Endothelial cell of umbilical vein (primary cell): ENCODE measurements at regions not wholly inside any gene's neighbourhood (a gene's known extent, or its start where the extent isn't known, plus 50 kb on each side); places are given as distances from the start of the nearest gene placed in this dataset.

Experiments used
- BruUV-seq: library from RNA; stranded (reverse); fragments of 400-500 nt; replicated peaks from 2 replicates; lab custom pipeline; 2021; lab: Mats Ljungman, UMichigan
- CTCF ChIA-PET: fragments of 300-600, 350-600 bp; sonication (Branson Sonifier 250); formaldehyde crosslinking; loops from one replicate; lab custom pipeline; 2021; ENCODE audit warnings: antibody characterized with exemption, inconsistent platforms; lab: Charles Lee
- POLR2A ChIA-PET: fragments of 300-600, 350-600 bp; sonication (Branson Sonifier 250); formaldehyde crosslinking; loops from one replicate; lab custom pipeline; 2021; ENCODE audit warnings: antibody characterized with exemption, inconsistent platforms; lab: Charles Lee
- DNase-seq: peaks from one replicate; pipeline ENCODE4 v3.0.0-alpha.2; 2011; ENCODE audit warnings: low read depth, low spot score
- FAIRE-seq: peaks from 2 replicates; lab custom pipeline; 2011; peaks lifted over from hg19 to GRCh38; lab: Jason Lieb, UNC
- H2AFZ ChIP-seq: 2 replicates; pipeline ENCODE4 v1.6.0; 2012; ENCODE audit warnings: low read depth, low read length, control low read depth, inconsistent platforms
- H3K27ac ChIP-seq: 2 replicates; pipeline ENCODE4 v1.5.1; 2011; ENCODE audit warnings: low read depth, mild to moderate bottlenecking, control low read depth, low read length, moderate library complexity; ENCODE audit not compliant: insufficient read depth
- H3K27me3 ChIP-seq, 2 experiments: 2 replicates each; pipeline versions ENCODE4 v1.6.0 to v1.6.1; 2011; ENCODE audit warnings: low read length in 2 of 2, mixed read lengths in 1 of 2; ENCODE audit not compliant: control insufficient read depth in 2 of 2, insufficient read depth in 2 of 2
- H3K36me3 ChIP-seq, 2 experiments: 2 replicates in 1 of 2; 3 replicates in 1 of 2; pipeline ENCODE4 v1.5.1; 2011; ENCODE audit warnings: low read length in 2 of 2, mild to moderate bottlenecking in 1 of 2, moderate library complexity in 1 of 2; ENCODE audit not compliant: control insufficient read depth in 2 of 2, insufficient read depth in 2 of 2; ENCODE audit errors: extremely low read depth in 1 of 2
- H3K4me1 ChIP-seq: 3 replicates; pipeline ENCODE4 v1.5.1; 2011; ENCODE audit warnings: mild to moderate bottlenecking, low read length; ENCODE audit not compliant: control insufficient read depth, insufficient read depth; ENCODE audit errors: extremely low read depth
- H3K4me2 ChIP-seq: 2 replicates; pipeline ENCODE4 v1.6.1; 2011; ENCODE audit warnings: low read length, control low read depth, mixed read lengths; ENCODE audit not compliant: insufficient read depth
- H3K4me3 ChIP-seq, 3 experiments: fragments of 200-600 bp in 1 of 3; sonication (generic), shearing (Covaris generic) in 1 of 3; replicated peaks in 1 of 3; 2 replicates each; pipeline ENCODE4 v1.5.1; 2011 to 2016; ENCODE audit warnings: control low read depth in 3 of 3, low read length in 3 of 3, mild to moderate bottlenecking in 2 of 3, inconsistent platforms in 1 of 3, low read depth in 1 of 3, moderate library complexity in 1 of 3; ENCODE audit not compliant: insufficient read depth in 1 of 3
- H3K79me2 ChIP-seq: 2 replicates; pipeline ENCODE4 v1.6.0; 2012; ENCODE audit warnings: low read length, inconsistent platforms; ENCODE audit not compliant: control insufficient read depth, insufficient read depth
- H3K9ac ChIP-seq: replicated peaks from 2 replicates; pipeline ENCODE3; 2011; ENCODE audit warnings: low read length, control low read depth; ENCODE audit not compliant: insufficient read depth; ENCODE audit errors: extremely low read depth
- H3K9me1 ChIP-seq: replicated peaks from 3 replicates; pipeline ENCODE4 v1.6.0; 2011; ENCODE audit warnings: mild to moderate bottlenecking, low read length; ENCODE audit not compliant: control insufficient read depth, insufficient read depth; ENCODE audit errors: extremely low read depth
- H3K9me3 ChIP-seq: replicated peaks from 2 replicates; pipeline ENCODE4 v1.5.1; 2012; ENCODE audit warnings: low read length, inconsistent platforms; ENCODE audit not compliant: control insufficient read depth, insufficient read depth
- H4K20me1 ChIP-seq: replicated peaks from 2 replicates; pipeline ENCODE3; 2011; ENCODE audit warnings: mild to moderate bottlenecking, low read length; ENCODE audit not compliant: control insufficient read depth, insufficient read depth; ENCODE audit errors: extremely low read depth
- CTCF ChIP-seq, 2 donors: IDR thresholded peaks; 1 replicate in 1 of 2; 2 replicates in 1 of 2; pipeline ENCODE4 v1.5.1; 2011; ENCODE audit warnings: low read length in 2 of 2, mild to moderate bottlenecking in 2 of 2, moderate library complexity in 2 of 2, control low read depth in 1 of 2, inconsistent platforms in 1 of 2, low read depth in 1 of 2; ENCODE audit not compliant: insufficient read depth in 1 of 2; ENCODE audit errors: extremely low read depth in 1 of 2
- EZH2 ChIP-seq: IDR thresholded peaks from 2 replicates; pipeline ENCODE4 v1.6.1; 2012; ENCODE audit warnings: borderline replicate concordance, low read depth, mild to moderate bottlenecking, moderate library complexity, low read length, inconsistent platforms; ENCODE audit not compliant: severe bottlenecking
- FOS ChIP-seq: IDR thresholded peaks from 2 replicates; pipeline ENCODE4 v1.6.1; 2011; ENCODE audit warnings: mild to moderate bottlenecking, low read length, moderate library complexity, borderline replicate concordance; ENCODE audit not compliant: insufficient read depth
- GATA2 ChIP-seq: IDR thresholded peaks from 2 replicates; pipeline ENCODE4 v1.7.0; 2011; ENCODE audit warnings: low read depth, mild to moderate bottlenecking, moderate library complexity, mixed read lengths, low read length; ENCODE audit not compliant: insufficient read length, insufficient read depth
- MYC ChIP-seq: IDR thresholded peaks from one replicate; pipeline ENCODE4 v1.6.1; 2011; ENCODE audit warnings: mild to moderate bottlenecking, low read depth, low read length
- POLR2A ChIP-seq: IDR thresholded peaks from 2 replicates; pipeline ENCODE4 v1.6.1; 2012; ENCODE audit warnings: low read depth, mild to moderate bottlenecking, control low read depth, low read length
- POLR2AphosphoS5 ChIP-seq: IDR thresholded peaks from 2 replicates; pipeline ENCODE4 v1.6.1; 2012; ENCODE audit warnings: low read depth, mild to moderate bottlenecking, control low read depth, low read length, moderate library complexity; ENCODE audit not compliant: insufficient read depth
- dilution Hi-C: fragments of 300-500 bp; cut with MboI; formaldehyde crosslinking; loops from one replicate; pipeline ENCODE4 v1.15.0; 2019; ENCODE audit warnings: low sequenced_read_pairs; ENCODE audit not compliant: extremely low pct_ligation_motif_present
- intact Hi-C: fragments of 100-400 bp; cut with micrococcal nuclease; formaldehyde crosslinking; loops from one replicate; pipeline ENCODE4 v1.10.0; 2022
- TF ChIP-seq, protein P1 (sequence below): IDR thresholded peaks from 2 replicates; pipeline ENCODE4 v1.6.1; 2011; ENCODE audit not compliant: insufficient read depth, insufficient read length

DNA sequence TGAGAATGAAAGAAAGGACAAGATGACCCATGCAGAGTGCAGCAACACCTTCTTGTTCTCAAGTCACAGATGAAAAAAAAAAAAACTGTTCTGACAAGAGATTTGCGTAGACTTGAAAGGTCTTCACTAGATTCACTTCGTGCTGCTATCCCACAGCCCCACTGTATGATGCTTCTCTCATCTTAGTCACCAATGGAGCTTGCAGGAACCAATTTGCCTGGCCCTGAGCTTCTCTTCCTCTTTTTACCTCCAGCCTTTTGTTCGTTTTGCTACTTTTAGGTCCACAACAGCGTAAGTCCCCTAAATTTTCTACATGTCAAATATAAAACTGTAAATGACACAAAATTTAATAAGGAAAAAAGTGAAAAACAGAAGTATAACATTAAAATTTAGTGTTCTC is 107.9 kb upstream of the NAP1L1 start:
- TF ChIP-seq CTCF (IDR thresholded peaks at IDR 0.05; ENCODE audit: extremely low read depth in 1 of 2, insufficient read depth in 1 of 2, low read depth in 1 of 2, low read length in 2 of 2), result no peak
- no peak for TF ChIP-seq FOS
- TF ChIP-seq MYC, result no peak
- no peak for TF ChIP-seq GATA2
- TF ChIP-seq POLR2AphosphoS5, result no peak
- no peak for TF ChIP-seq EZH2
- TF ChIP-seq, protein P1, sequence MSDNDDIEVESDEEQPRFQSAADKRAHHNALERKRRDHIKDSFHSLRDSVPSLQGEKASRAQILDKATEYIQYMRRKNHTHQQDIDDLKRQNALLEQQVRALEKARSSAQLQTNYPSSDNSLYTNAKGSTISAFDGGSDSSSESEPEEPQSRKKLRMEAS, result no peak
- TF ChIP-seq POLR2A, result no peak
- ChIA-PET POLR2A (interaction anchor here (0.7 kb wide), 1 partner anchor 74 kb away, joined by 4 read pairs; no protein-coding TSS in a partner anchor), CTCF (interaction anchor here (1.2 kb wide), 1 partner anchor 9 kb away, joined by 3 read pairs; no protein-coding TSS in a partner anchor)
- Histone ChIP-seq H3K4me1 (no peaks in the 10 kb centered on the region), H3K9me1 (no peaks in the 10 kb centered on the region), H3K9ac (no peak overlapping the region), H3K36me3 (no peaks in the 10 kb centered on the region), H4K20me1 (no peaks in the 10 kb centered on the region), H3K27me3 (no peaks in the 10 kb centered on the region), H3K79me2 (no peaks in the 10 kb centered on the region), H3K4me3 (no peak overlapping the region), H2AFZ (no peak overlapping the region), H3K4me2 (no peak overlapping the region), H3K9me3 (no peaks in the 10 kb centered on the region), H3K27ac (no peak overlapping the region)
- dilution Hi-C loops (no loop called here), intact Hi-C loops (no loop called here)
- BruUV-seq, result no TSS peak
- FAIRE-seq (no peak), DNase-seq (no peak)
